HCT116 (cell line): ENCODE measurements at regions not wholly inside any gene's neighbourhood (a gene's known extent, or its start where the extent isn't known, plus 50 kb on each side); places are given as distances from the start of the nearest gene placed in this dataset.

Source experiments
- ATAC-seq: fragments of 200-7000 bp; cut with Tn5 transposase; 2 replicates; pipeline ENCODE4 v1.9.1; 2020; ENCODE audit warnings: mild to moderate bottlenecking, moderate library complexity
- BruUV-seq: library from RNA; stranded (reverse); fragments of 400-500 nt; replicated peaks from 2 replicates; lab custom pipeline; 2021; lab: Mats Ljungman, UMichigan
- CTCF ChIA-PET: fragments of 300-600 bp; sonication (Branson Sonifier 250); formaldehyde crosslinking; loops from one replicate; lab custom pipeline; 2021; ENCODE audit warnings: antibody characterized with exemption; lab: Charles Lee
- POLR2A ChIA-PET: fragments of 300-600, 350-600 bp; sonication (Branson Sonifier 250); formaldehyde crosslinking; loops from one replicate; lab custom pipeline; 2021; ENCODE audit warnings: antibody characterized with exemption; lab: Charles Lee
- RAD21 ChIA-PET, 2 experiments: fragments of 300-600 bp; sonication (Branson Sonifier 250); formaldehyde crosslinking; loops; one replicate each; lab custom pipeline; 2023; ENCODE audit warnings: low total read pairs in 2 of 2; ENCODE audit not compliant: uncharacterized antibody in 2 of 2, unreplicated experiment in 2 of 2, low non-redundant PET in 1 of 2; lab: Charles Lee
- DNase-seq: peaks from one replicate; pipeline ENCODE4 v3.0.0-alpha.2; 2010; ENCODE audit warnings: low read depth, low spot score
- H2AFZ ChIP-seq: fragments of 200-600 bp; shearing (Covaris generic), sonication (generic); 2 replicates; pipeline ENCODE4 v1.6.1; 2017; ENCODE audit warnings: low read depth, mixed run types, mixed read lengths, antibody characterized with exemption, low read length; ENCODE audit not compliant: poor library complexity, severe bottlenecking
- H3K27ac ChIP-seq: 2 replicates; pipeline ENCODE4 v1.5.1; 2012; ENCODE audit warnings: low read depth, low read length
- H3K27me3 ChIP-seq: fragments of 200-600 bp; sonication (generic); 2 replicates; pipeline ENCODE4 v1.6.1; 2016; ENCODE audit warnings: mixed run types, low read length, mixed read lengths; ENCODE audit not compliant: insufficient read depth
- H3K36me3 ChIP-seq, 2 experiments: fragments of 200-500 bp in 1 of 2; fragments of 200-600 bp in 1 of 2; sonication (Bioruptor generic) in 1 of 2; sonication (generic) in 1 of 2; 2 replicates each; pipeline versions ENCODE4 v1.5.1 to v1.6.1; 2014 to 2016; ENCODE audit warnings: low read length in 2 of 2, inconsistent platforms in 1 of 2, mixed read lengths in 1 of 2, mixed run types in 1 of 2; ENCODE audit not compliant: insufficient read depth in 2 of 2, control insufficient read depth in 1 of 2
- H3K4me1 ChIP-seq, 2 experiments: fragments of 200-600 bp in 1 of 2; sonication (generic) in 1 of 2; 2 replicates each; pipeline versions ENCODE4 v1.5.1 to v1.6.1; 2012 to 2017; ENCODE audit warnings: low read length in 2 of 2, inconsistent platforms in 1 of 2, mild to moderate bottlenecking in 1 of 2, mixed read lengths in 1 of 2, mixed run types in 1 of 2, moderate library complexity in 1 of 2; ENCODE audit not compliant: insufficient read depth in 2 of 2, control insufficient read depth in 1 of 2
- H3K4me2 ChIP-seq: fragments of 200-600 bp; sonication (generic); 2 replicates; pipeline ENCODE4 v1.6.1; 2017; ENCODE audit warnings: mixed run types, low read length, mixed read lengths
- H3K4me3 ChIP-seq, 2 experiments: fragments of 200-600 bp in 1 of 2; sonication (generic) in 1 of 2; replicated peaks in 1 of 2; 2 replicates each; pipeline ENCODE4 v1.5.1; 2011 to 2016; ENCODE audit warnings: low read length in 2 of 2, control low read depth in 1 of 2, low read depth in 1 of 2, mild to moderate bottlenecking in 1 of 2, mixed read lengths in 1 of 2, mixed run types in 1 of 2
- H3K79me2 ChIP-seq: fragments of 200-600 bp; sonication (generic); 2 replicates; pipeline ENCODE4 v1.6.1; 2017; ENCODE audit warnings: mild to moderate bottlenecking, mixed run types, low read length, moderate library complexity, mixed read lengths; ENCODE audit not compliant: insufficient read depth
- H3K9ac ChIP-seq: fragments of 200-600 bp; sonication (generic); 2 replicates; pipeline ENCODE4 v1.6.1; 2016; ENCODE audit warnings: low read length, mixed read lengths
- H3K9me2 ChIP-seq: fragments of 200-600 bp; sonication (generic), shearing (Covaris generic); 2 replicates; pipeline ENCODE4 v1.6.1; 2017; ENCODE audit warnings: mixed run types, mild to moderate bottlenecking, moderate library complexity; ENCODE audit not compliant: insufficient read depth
- H3K9me3 ChIP-seq, 2 experiments: fragments of 200-500 bp in 1 of 2; fragments of 200-600 bp in 1 of 2; sonication (Bioruptor generic) in 1 of 2; sonication (generic) in 1 of 2; 2 replicates each; pipeline ENCODE4 v1.6.1; 2014 to 2017; ENCODE audit warnings: low read length in 2 of 2, mixed read lengths in 2 of 2, inconsistent platforms in 1 of 2, low read depth in 1 of 2, mild to moderate bottlenecking in 1 of 2, mixed run types in 1 of 2, moderate library complexity in 1 of 2; ENCODE audit not compliant: control insufficient read depth in 1 of 2, insufficient read depth in 1 of 2
- H4K20me1 ChIP-seq: fragments of 200-600 bp; sonication (generic), shearing (Covaris generic); 2 replicates; pipeline ENCODE4 v1.6.1; 2017; ENCODE audit warnings: mixed run types, mild to moderate bottlenecking, moderate library complexity; ENCODE audit not compliant: insufficient read depth
- ATF3 ChIP-seq: IDR thresholded peaks from 2 replicates; pipeline ENCODE4 v1.6.1; 2012
- CBX3 ChIP-seq: IDR thresholded peaks from 2 replicates; pipeline ENCODE4 v1.6.1; 2012; ENCODE audit warnings: low read depth
- CEBPB ChIP-seq: IDR thresholded peaks from 2 replicates; pipeline ENCODE4 v1.6.1; 2012; ENCODE audit warnings: low read depth
- CTCF ChIP-seq, 3 experiments: fragments of 200-600 bp in 1 of 3; sonication (generic) in 1 of 3; IDR thresholded peaks in 2 of 3; conservative IDR thresholded peaks in 1 of 3; 2 replicates each; pipeline ENCODE4 v1.5.1; 2012 to 2017; ENCODE audit warnings: low read depth in 2 of 3, low read length in 2 of 3, antibody characterized with exemption in 1 of 3, borderline replicate concordance in 1 of 3, control low read depth in 1 of 3, mild to moderate bottlenecking in 1 of 3, mixed read lengths in 1 of 3, mixed run types in 1 of 3, moderate library complexity in 1 of 3; ENCODE audit not compliant: insufficient read depth in 1 of 3
- EGR1 ChIP-seq: IDR thresholded peaks from 2 replicates; pipeline ENCODE4 v1.6.1; 2012; ENCODE audit warnings: low read depth
- EZH2phosphoT487 ChIP-seq: fragments of 200-600 bp; IDR thresholded peaks from 2 replicates; pipeline ENCODE4 v1.6.1; 2018; ENCODE audit warnings: antibody characterized with exemption, borderline replicate concordance
- FOSL1 ChIP-seq: IDR thresholded peaks from 2 replicates; pipeline ENCODE4 v1.6.1; 2012; ENCODE audit warnings: low read depth
- JUND ChIP-seq: IDR thresholded peaks from 2 replicates; pipeline ENCODE4 v1.6.1; 2012
- MAX ChIP-seq: IDR thresholded peaks from 2 replicates; pipeline ENCODE4 v1.6.1; 2012
- POLR2A ChIP-seq: IDR thresholded peaks from 2 replicates; pipeline ENCODE4 v1.7.0; 2011; ENCODE audit warnings: borderline replicate concordance; ENCODE audit not compliant: insufficient read depth, insufficient read length; ENCODE audit errors: extremely low read depth
- POLR2AphosphoS5 ChIP-seq: IDR thresholded peaks from 2 replicates; pipeline ENCODE4 v1.6.1; 2011; ENCODE audit warnings: mild to moderate bottlenecking, low read depth, low read length, moderate library complexity
- RAD21 ChIP-seq: IDR thresholded peaks from 2 replicates; pipeline ENCODE4 v1.6.1; 2012; ENCODE audit warnings: low read depth, mild to moderate bottlenecking
- REST ChIP-seq: IDR thresholded peaks from 2 replicates; pipeline ENCODE4 v1.6.1; 2012; ENCODE audit warnings: low read depth
- SIN3A ChIP-seq: IDR thresholded peaks from 2 replicates; pipeline ENCODE4 v1.6.1; 2012; ENCODE audit warnings: low read depth
- SP1 ChIP-seq: IDR thresholded peaks from 2 replicates; pipeline ENCODE4 v1.6.1; 2012; ENCODE audit warnings: low read depth
- SRF ChIP-seq: IDR thresholded peaks from 2 replicates; pipeline ENCODE4 v1.6.1; 2012; ENCODE audit warnings: low read depth
- TCF7L2 ChIP-seq: IDR thresholded peaks from 2 replicates; pipeline ENCODE4 v1.7.0; 2011; ENCODE audit warnings: borderline replicate concordance, inconsistent platforms; ENCODE audit not compliant: insufficient read depth, insufficient read length; ENCODE audit errors: extremely low read depth
- YY1 ChIP-seq: IDR thresholded peaks from 2 replicates; pipeline ENCODE4 v1.6.1; 2011; ENCODE audit warnings: low read length, low read depth, moderate library complexity, mild to moderate bottlenecking; ENCODE audit not compliant: insufficient replicate concordance; ENCODE audit errors: extremely low read depth
- ZFX ChIP-seq: fragments of 450-650 bp; IDR thresholded peaks from 2 replicates; pipeline ENCODE4 v1.6.1; 2017
- ZNF274 ChIP-seq: fragments of 200-500 bp; sonication (Bioruptor generic); IDR thresholded peaks from 2 replicates; pipeline ENCODE4 v1.6.1; 2014; ENCODE audit warnings: mild to moderate bottlenecking, low read depth, low read length, inconsistent platforms
- intact Hi-C: fragments of 100-400 bp; cut with micrococcal nuclease; formaldehyde crosslinking; loops from 2 replicates; pipeline ENCODE4 v1.10.0; 2022

GRCh38 chr18:72634500-72634899 lies 90.4 kb upstream of the CBLN2 start:
- no peaks in the 10 kb centered on the region for H3K4me1 ChIP-seq
- intact Hi-C loops: no loop called here
- no peaks in the 10 kb centered on the region for H3K27me3 ChIP-seq
- H3K4me3 ChIP-seq: no peak overlapping the region
- ATAC-seq (no peak), DNase-seq (no peak)
- no peak overlapping the region for H3K9ac ChIP-seq
- H4K20me1 ChIP-seq: no peaks in the 10 kb centered on the region
- ChIA-PET CTCF (no interaction called here), POLR2A (no interaction called here), RAD21 (no interaction called here)
- TF ChIP-seq RAD21 (no peak), CEBPB (no peak), SIN3A (no peak), EZH2phosphoT487 (no peak), ZFX (no peak), POLR2AphosphoS5 (no peak), EGR1 (no peak), JUND (no peak), CBX3 (no peak), SP1 (no peak), POLR2A (no peak), FOSL1 (no peak), TCF7L2 (no peak), ZNF274 (no peak), REST (no peak), YY1 (no peak), MAX (no peak), ATF3 (no peak), CTCF (IDR thresholded peaks at IDR 0.05 in 2 of 3, conservative IDR thresholded peaks at IDR 0.05 in 1 of 3; ENCODE audit: borderline replicate concordance in 1 of 3, insufficient read depth in 1 of 3, low read depth in 2 of 3, low read length in 2 of 3) (no peak), SRF (no peak)
- no peak overlapping the region for H3K4me2 ChIP-seq
- H3K27ac ChIP-seq: no peak overlapping the region
- no peaks in the 10 kb centered on the region for H3K79me2 ChIP-seq
- H3K36me3 ChIP-seq: no peaks in the 10 kb centered on the region
- H3K9me3 ChIP-seq: peaks cover 7 to 18% of the 10 kb centered on the region in 2 experiments; a peak in 2 of 4 replicates
- no peaks in the 10 kb centered on the region for H3K9me2 ChIP-seq
- no peak overlapping the region for H2AFZ ChIP-seq
- BruUV-seq: no TSS peak
